ENCODE measurements at regions not wholly inside any gene's neighbourhood (a gene's known extent, or its start where the extent isn't known, plus 50 kb on each side); places are given as distances from the start of the nearest gene placed in this dataset.

- no peak for DNase-seq (ENCODE audit: low read depth)
Measured at GRCh38 chr9:14560194-14560593, 133.0 kb downstream of the ZDHHC21 start.

- no peak for DNase-seq (ENCODE audit: low read depth)
Measured at GRCh38 chr9:14554886-14555285, 138.3 kb downstream of the ZDHHC21 start.

- no peak for DNase-seq (ENCODE audit: low read depth)
Measured at GRCh38 chr9:14547245-14548060, 145.8 kb downstream of the ZDHHC21 start.

- no peak for DNase-seq (ENCODE audit: low read depth)
Measured at GRCh38 chr9:14546693-14547092, 146.5 kb downstream of the ZDHHC21 start.

- no peak for DNase-seq (ENCODE audit: low read depth)
Measured at GRCh38 chr9:14542071-14542470, 151.2 kb downstream of the ZDHHC21 start.

- no peak for DNase-seq (ENCODE audit: low read depth)
Measured at GRCh38 chr9:14538526-14538925, 154.7 kb downstream of the ZDHHC21 start.

- DNase-seq (ENCODE audit: low read depth): no peak
Measured at GRCh38 chr9:14535161-14535955, 157.9 kb downstream of the ZDHHC21 start.

- DNase-seq (ENCODE audit: low read depth): no peak
Measured at GRCh38 chr9:14533867-14534640, 159.2 kb downstream of the ZDHHC21 start.

- DNase-seq (ENCODE audit: low read depth): no peak
Measured at GRCh38 chr9:14532456-14533115, 160.6 kb downstream of the ZDHHC21 start.

- no peak for DNase-seq (ENCODE audit: low read depth)
Measured at GRCh38 chr9:14531341-14532269, 161.6 kb downstream of the ZDHHC21 start.

- no peak for DNase-seq (ENCODE audit: low read depth)
Measured at GRCh38 chr9:14530841-14531240, 162.4 kb downstream of the ZDHHC21 start.

- no peak for DNase-seq (ENCODE audit: low read depth)
Measured at GRCh38 chr9:14530366-14530765, 162.9 kb downstream of the ZDHHC21 start.

GRCh38 chr9:14529629-14530028 is 163.6 kb downstream of the ZDHHC21 start:
- DNase-seq (ENCODE audit: low read depth): no peak

- no peak for DNase-seq (ENCODE audit: low read depth)
Measured at GRCh38 chr9:14529054-14529453, 164.2 kb downstream of the ZDHHC21 start.

GRCh38 chr9:14526504-14526903 is 166.7 kb downstream of the ZDHHC21 start:
- no peak for DNase-seq (ENCODE audit: low read depth)

GRCh38 chr9:14525856-14526255 is 167.4 kb downstream of the ZDHHC21 start:
- no peak for DNase-seq (ENCODE audit: low read depth)

- DNase-seq (ENCODE audit: low read depth): no peak
Measured at GRCh38 chr9:14524873-14525515, 168.2 kb downstream of the ZDHHC21 start.

GRCh38 chr9:14523545-14523944 is 169.7 kb downstream of the ZDHHC21 start:
- no peak for DNase-seq (ENCODE audit: low read depth)

GRCh38 chr9:14522627-14523379 is 170.4 kb downstream of the ZDHHC21 start:
- no peak for DNase-seq (ENCODE audit: low read depth)

GRCh38 chr9:14520341-14520740 is 172.9 kb downstream of the ZDHHC21 start:
- DNase-seq (ENCODE audit: low read depth): no peak
